ENCODE measurements at regions not wholly inside any gene's neighbourhood (a gene's known extent, or its start where the extent isn't known, plus 50 kb on each side); places are given as distances from the start of the nearest gene placed in this dataset.

DNA sequence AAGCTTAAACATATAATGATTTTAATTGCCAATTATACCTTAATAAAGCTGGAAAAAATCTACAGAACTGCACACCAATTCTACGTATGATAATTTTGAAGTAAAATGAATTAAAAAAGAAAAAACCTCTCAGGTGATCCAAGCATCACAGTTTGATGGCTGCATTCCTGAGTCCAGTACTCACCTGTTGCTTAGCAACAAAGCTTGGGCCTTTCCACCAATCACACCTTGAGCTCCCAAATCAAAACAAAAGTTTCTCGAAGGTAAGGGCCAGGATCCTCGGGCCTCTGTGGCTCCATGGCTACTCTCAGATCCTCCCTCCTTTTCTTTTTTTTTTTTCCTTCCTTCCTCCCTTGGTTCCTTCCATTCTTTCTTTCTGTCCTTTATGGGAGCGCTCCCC is 137.2 kb upstream of the PCBD1 start:
- no peak for DNase-seq

DNA sequence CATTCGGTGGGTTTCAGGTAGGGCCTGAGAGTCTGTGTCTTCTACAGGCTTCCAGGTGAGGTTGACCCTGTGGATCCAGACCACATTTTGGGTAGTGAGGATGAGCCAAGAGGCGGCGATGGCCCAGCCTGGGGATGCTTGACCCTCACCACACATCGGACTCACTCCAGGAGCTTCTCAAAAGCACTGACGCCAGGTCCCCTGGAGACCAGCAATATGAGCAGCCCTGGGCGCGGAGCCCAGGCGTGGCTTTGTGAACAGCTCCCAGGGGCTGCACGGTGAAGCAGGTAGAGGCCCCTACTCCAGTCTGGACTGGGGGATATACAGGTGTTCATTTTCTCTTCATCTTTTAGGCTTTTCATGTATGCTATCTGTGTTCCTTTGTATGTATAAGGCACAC is 139.7 kb upstream of the PCBD1 start:
- no peak for DNase-seq

DNA sequence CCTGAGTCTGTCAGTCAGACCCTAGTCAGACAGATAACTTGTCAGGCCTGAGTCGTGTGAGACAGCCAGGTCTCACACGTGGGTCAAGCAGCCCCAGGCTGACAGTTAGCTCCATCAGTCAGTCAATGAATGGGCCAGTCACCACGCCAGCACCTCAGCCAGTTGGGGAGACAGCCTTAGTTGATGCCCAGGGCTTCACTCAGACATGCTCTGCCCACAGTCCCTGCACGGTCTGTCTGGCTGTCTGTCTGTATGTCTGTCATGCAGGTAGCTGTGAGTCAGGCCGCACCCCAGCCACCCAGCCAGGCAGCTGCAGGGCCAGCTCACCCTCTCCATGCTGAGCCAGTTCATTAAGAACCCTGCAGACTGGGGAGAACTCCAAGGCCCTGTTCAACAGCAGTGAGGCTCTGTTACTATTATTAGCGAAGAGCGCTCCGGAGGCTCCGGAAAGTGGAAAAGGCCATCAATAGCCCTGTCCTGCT is 141.1 kb upstream of the PCBD1 start:
- no peak for DNase-seq

DNA sequence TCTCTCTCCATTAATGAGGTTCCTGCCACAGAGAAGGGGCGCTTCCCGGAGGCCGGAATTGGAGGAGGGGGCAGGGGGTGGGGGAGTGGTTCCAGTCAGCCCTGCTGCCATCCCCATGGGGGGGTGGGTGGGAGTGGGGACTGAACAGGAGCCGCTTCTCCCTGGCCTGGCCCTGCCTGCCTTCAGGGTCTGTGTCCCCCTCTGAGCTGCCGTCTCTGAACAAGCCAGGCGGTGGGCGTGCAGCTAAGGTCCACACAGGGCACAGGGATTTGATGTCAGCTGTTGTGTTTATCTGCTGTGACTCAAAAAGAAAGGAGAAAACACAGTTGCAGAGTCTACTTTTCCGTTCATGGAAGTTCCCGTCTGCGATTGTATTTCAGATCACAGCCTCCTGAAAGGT is 141.5 kb upstream of the PCBD1 start:
- DNase-seq = no peak

DNA sequence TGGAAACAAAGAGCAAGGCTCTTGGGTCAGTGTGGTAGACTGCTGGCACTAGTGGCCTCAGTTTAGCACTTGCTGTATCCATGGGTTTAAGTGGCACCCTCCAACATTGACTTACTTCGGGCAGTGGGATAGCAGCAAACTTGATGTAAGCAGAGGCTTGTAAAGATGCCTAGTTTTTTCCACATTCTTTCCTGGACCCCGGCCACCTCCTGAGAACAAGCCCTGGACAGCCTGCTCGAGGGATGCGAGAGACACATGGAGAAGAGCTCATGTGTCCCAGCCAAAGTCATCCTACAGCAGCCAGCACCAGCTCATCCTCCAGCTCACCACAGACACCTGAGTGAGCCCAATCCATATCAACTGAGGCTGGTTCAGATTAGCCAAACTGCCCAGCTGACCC is 142.7 kb upstream of the PCBD1 start:
- DNase-seq = no peak

DNA sequence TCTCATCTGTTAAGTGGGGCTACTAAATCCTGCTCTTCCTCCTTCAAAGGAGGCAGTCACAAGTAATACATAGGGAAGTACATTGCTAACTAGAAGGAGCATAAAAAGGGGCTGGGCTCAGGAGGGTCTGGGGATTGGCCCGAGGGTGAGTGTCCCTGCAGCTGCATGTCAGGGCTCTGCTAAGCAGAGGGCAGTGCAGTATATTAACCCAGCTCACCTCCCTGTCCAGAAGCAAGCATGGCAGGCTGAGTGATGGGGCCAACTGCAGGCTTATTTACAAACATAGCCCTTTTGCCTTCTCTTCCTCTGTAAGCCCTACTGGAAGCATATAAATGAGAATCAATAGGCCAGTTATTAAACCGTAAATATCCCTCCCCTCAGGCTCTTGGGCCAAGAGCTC is 143.2 kb upstream of the PCBD1 start:
- DNase-seq = no peak

DNA sequence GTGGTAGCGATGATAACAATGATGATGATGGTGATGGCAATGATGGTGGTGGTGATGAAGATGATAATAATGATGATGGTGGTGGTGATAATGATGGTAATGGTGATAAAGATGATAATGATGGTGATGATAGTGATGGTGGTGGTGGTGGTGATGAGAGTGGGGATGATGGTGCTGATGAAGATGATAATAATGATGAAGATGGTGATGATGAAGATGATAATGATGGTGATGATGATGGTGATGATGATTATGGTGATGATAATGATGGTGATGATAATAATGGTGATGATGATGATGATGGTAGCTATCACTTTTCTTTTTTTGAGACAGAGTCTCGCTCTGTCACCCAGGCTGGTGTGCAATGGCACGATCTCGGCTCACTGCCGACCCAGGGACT is 144.5 kb upstream of the PCBD1 start:
- no peak for DNase-seq

DNA sequence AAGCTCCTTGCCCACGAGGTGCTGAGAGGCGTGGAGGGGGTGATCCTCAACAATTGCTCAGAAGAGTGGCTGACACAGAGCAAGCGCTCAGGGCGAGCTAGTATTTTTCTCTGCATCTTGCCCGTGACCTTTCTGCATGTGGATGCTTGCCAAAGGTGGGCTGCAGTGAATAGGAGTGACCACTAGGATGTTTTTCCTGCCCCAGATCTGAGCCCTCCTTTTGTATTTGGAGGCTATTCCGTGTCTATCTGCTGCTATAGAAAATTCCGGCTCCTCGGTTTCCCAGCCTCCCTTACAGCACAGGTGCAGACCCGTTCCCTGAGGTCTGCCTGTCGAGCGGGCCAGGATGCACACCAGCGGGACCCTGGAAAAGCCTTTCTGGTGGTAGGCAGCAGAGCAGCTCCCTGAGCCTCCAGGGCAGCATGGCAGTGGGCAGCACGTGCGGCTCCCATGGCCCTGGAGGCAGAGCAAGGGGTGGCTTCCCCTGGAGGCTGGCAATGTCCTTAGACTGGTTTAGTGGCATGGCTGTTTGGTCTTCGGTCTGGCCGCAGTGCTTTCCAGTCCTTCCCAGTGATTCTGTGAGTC is 145.1 kb upstream of the PCBD1 start:
- no peak for DNase-seq

DNA sequence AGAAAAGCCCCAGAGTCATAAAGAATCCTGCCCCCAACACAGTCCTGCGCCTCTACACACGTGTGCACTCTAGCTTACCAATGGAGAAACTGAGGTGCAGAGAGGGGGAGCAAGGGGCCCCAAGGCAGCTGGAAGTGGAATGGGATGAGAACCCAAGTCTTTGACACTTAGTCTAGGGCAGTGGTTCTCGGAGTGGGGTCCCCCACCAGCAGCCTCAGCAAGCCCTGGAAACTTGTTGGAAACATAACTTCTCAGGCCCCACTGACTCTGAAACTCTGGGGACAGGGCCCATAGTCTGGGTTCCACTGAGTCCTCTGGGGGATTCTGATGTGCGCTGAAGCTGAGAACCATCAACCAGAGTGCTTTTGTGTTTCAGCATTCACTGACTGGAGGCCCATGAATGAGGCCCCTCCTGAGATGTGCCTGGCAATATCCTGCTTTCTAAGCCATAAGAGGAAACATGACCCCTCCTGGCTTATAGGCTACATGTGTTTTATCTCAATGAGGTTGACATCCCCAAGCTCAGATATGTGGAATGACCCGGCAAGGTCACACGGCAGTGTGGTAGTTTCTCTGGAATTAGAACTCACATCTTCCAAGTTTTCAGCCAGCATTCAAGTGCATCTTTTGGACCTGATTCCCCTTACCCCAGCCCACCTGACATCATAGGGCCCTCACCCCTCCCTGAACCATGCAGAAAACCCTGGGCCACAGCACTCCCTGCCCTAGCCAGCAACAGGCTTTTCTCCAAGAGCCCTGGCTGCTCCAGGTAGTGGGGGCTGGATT is 147.3 kb upstream of the PCBD1 start:
- DNase-seq = no peak

DNA sequence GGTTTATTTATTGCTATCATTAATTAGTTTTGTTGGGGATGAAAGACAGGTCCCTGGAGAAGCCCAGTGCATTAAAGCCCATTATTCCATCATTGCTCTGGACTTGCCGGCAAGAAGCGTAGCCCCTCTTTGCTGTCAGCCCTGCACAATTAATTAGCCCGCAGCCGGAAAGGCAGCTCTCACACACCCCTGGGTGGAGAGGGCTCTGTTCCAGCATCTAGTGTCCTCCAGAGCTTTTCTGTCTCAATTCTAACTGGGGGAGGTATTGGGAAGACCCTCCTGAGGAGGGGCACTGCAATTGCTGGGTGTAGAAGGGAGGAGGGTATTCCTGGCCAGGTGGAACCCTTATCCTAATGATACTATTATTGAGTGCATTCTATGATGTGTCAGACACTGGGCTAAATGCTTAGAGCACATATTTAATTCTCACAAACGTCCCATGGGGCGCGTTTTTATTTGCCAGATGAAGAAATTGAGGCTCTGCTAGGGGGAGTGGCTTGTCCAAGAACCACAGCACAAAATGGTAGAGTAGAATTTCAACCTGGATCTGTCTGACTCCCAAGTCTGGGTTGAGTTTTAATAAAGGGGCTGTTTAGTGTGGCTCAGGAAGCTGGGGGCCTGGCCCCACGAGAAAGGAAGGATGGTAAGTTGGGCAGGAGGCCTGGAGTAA is 148.1 kb upstream of the PCBD1 start:
- DNase-seq = no peak

DNA sequence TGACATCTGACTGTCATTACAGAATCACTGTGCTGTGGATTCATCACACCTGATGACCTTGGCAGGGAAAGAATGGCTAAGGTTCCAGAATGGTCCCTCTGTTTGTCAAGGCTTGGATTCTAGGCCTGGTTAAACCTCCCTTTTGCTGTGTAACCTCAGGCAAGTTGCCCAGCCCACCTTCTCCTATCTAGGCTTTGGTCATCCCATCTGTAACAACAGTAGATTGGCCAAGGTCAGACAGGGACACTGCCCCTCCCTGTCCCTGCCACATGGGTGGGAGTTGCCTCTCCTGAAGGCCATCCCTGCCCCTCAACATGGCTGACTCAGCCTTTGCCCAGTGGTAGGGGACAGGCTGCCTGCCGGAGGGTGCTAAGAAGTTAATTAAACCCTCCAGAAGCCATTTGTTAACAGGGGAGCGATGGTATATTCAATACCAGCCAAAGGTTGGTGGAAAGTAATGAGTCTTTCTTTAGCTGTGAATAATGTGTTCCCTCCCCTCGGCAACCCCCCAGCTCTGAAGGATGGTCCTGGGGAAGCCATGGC is 149.8 kb upstream of the PCBD1 start:
- no peak for DNase-seq

DNA sequence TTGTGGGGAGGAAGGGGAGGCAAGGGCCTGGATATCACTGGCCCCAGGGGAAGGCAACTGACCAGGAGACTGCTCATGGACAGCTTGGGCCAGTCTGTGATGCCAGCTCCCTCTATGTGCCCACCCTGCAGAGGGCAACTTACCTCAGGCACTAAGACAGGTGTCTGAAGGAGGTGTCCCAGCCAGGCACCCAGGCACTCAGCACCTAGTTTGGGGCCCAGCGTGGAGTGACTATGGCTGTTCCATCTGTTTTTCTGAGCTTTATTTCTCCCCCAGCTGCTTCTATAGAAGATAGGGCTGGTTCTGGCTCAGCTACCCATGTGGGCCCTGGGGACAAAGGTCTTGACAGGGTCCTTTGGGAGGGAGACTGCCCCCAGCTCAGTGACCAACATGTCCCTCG is 150.6 kb upstream of the PCBD1 start:
- no peak for DNase-seq

DNA sequence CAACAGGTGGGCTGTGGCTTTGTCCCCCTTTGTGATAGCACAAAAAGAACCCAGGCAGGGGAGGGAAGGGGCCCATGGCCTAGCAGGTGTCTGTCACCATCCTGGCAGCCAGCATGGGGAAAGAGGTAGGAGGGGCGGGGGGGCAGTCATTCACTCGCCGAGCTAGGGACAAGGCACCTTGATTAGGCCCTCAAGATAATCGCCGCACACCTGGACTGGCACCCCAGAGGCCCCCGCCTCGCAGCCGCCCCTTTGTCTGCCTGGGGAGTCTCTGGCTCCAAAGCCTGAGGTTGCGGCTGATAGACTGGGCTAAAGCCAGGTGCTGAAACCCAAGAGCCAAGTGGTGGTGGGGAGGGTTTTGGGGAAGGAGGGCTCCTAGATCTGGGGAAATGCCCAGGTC is 151.2 kb upstream of the PCBD1 start:
- no peak for DNase-seq

DNA sequence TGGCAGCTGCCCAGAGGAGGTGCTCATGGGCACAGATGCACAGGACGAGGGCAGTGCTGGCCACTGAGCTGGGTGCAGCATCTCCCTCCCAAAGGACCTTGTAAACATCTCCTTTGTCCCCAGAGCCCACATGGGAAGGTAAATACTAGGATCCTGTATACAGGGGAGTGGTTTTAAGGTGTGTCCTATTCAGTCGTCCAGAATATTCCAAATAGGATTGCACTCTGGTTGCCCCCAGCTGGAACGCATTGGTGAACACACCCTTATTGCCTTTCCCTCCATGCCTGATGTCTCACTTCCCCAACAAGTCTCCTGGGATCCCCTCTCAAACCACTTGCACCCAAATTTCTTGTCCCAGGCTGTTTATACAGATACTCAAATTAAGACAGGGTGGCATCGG is 152.0 kb upstream of the PCBD1 start:
- no peak for DNase-seq

DNA sequence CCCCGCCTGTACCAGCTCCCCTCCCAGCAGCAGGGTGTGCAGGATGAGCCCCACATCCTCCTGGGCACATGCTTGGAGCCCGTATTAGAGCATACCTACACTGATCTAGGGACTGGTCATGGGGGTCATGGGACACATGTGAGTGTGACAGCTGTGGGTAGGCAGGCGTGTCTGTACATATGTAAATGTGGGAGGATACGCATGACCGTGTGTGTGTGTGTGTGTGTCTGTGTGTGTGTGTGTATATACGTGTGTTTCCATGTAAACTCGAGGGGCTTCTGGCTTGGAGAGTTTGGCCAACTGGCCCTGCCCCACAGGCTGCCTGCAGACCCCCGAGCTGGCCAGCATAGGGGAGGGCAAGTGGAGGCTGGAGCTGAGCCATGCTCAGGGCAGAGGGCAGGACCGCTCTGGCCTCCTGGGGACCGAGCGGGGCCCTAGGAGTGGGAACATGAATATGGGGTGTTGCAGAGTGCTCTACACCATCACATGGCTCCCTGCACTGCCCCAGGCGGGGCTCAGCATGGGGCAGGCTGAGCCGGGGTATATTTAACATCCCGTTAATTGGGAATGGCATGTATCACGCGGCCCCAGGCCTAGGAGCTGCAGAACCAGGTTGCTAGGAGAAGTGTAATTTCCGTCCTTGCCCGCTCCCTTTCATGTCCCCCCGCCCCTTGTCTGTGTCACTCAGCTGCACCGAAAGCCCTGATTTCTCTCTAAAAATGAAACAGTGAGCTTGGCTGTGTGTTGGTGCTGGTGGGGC is 152.7 kb upstream of the PCBD1 start:
- DNase-seq = no peak

DNA sequence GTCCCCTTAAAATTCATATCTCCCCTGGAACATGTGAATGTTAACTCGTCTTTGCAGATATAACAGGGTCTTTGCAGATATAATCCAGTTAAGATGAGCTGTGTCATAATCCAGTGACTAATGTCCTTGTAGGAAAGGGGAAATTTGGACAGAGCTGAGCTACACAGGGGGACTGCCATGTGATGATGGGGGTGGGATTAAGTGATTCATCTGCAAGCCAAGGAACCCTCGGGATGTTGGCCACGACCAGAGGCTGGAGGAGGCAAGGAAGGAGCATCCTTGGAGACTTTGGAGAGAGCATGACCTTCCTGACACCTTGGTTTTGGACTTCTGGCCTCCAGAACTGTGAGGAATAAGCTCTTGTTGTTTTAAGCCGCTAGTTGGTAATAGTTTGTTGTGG is 153.9 kb upstream of the PCBD1 start:
- no peak for DNase-seq

DNA sequence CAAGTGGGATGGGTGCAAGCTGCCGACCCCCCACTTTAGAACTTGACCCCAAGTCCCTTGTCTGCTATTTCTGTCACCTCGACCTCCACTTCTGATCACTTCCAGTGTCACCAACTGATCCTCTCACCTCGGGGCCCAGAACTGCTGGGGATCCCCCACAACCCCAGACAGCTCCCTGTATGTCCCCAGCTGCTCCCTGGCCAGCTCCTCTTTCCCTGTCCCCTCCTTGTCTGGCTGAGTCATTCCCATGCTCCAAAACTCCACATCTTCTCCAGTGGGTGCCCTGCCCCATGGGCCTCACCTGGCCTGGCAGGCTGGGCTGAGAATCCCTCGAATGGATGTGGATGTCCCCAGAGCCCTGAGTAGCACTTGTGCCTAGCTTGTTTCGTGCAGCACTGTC is 154.3 kb upstream of the PCBD1 start:
- no peak for DNase-seq

DNA sequence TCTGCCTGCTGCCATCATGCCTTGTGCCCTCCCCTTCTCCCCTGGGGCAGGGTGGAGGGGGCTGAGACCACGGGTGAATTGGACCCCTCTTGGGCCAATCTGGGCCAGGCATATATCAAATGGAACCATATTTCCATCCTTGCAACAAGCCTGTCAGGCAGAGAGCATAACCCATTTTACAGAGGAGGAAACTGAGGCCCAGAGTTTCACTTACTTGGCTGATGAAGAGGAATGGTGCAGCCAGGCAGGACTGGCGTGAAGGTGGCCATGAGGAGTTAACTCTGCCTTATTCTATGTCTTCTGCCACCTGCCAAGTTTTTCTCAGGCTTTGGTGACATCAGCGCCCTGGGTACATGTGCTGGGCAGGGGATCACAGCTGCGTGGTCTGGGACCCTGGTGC is 155.5 kb upstream of the PCBD1 start:
- no peak for DNase-seq

DNA sequence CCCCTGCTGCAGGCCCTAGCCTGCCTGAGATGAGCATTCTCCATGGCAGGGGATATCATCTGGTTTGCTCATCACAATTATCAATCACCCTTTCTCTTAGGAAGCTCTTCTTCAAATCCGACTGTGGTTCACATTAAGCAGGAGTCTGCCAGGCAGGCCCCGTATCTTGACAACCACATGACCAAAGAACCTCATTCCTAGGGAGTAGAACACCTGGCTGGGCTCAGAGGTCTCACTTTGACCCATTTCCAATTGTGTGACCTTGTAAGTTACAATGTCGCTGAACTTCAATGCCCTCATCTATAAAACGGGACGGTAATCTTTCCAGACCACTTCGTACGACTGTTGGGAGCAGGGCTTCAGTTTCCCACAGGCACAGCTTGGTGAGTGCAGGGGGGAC is 156.4 kb upstream of the PCBD1 start:
- no peak for DNase-seq

DNA sequence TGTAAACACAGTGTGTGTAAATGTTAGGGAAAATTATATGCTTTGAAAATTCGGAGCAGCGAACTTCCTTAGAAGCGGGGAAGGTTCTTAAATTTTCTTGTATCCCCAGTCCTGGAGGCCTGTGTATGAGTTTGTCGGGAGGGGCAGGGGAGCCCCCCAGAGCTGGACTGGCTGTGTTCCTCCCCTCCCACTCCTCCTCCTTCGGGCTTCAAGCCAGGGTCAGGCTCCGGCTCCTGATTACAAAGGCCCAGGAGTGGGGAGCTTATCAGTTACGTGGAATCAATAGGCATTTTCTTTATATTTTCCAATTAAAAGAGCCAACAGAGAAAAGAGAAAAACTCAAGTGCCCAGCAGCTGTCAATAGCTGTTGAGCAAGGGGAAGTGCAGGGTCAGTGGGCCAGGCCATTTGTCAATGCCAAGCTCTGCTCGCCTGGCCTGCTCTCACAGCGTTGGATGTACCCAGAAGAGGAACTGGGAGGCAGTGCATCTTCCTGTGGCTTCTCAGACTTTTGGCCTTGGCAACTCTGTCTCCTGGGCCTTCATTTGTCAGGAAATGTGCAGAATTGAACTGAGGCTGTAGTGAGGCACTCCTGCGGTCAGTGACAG is 156.9 kb upstream of the PCBD1 start:
- DNase-seq = no peak

DNA sequence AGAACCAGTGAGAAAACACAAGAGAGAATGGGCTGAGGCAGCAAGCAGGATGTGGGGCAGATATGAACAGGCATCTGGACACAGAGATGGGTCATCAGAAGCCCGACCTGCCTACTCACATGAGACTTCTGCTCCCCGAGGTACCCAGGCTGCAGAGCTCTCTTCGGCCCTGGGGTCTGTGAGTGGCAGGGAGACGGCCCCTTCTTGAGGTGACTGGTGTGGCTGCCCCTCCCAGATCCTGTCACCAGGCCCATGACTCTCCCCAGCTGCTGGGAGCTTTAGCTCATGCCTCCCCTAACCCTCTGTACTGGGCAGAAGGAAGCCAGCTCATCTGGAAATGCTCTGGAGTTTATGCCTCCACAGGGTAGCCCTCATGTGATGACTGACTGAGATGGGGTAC is 157.6 kb upstream of the PCBD1 start:
- no peak for DNase-seq

DNA sequence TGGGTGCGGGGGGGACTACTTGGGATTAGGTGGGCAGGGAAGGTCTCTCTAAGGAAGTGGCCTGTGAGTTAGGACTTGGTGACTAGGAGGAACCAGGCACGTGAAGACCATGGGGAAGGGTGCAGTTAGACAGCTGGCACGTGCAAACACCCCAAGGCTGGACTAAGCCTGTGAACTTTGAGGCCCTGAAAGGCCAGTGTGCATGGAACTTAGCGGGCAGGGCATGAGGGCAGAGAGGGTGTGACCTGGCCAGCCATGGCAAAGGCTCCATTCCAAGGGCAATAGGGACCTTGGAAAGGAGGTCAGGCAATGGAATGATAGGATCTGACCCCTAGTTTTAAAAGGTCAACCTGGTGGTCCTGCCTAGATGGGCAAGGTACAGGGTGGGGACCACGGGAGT is 158.4 kb upstream of the PCBD1 start:
- DNase-seq = no peak

Measured in activated CD4-positive, alpha-beta T cell treated with anti-CD3 and anti-CD28 coated beads, Interleukin-2, amount 50 U/mL, for 48 hours (primary cell).